GM20000 (cell line): ENCODE measurements at regions not wholly inside any gene's neighbourhood (a gene's known extent, or its start where the extent isn't known, plus 50 kb on each side); places are given as distances from the start of the nearest gene placed in this dataset.

Experiments used
- DNase-seq: peaks from one replicate; pipeline ENCODE4 v3.0.0; 2012; ENCODE audit warnings: low spot score
- CTCF ChIP-seq: IDR thresholded peaks from 2 replicates; pipeline ENCODE4 v1.5.1; 2012; ENCODE audit warnings: mild to moderate bottlenecking, control low read depth; ENCODE audit errors: extremely low read depth, missing control alignments

GRCh38 chr13:55361141-55361540 is 1779.6 kb upstream of the PRR20A start:
- TF ChIP-seq CTCF, result no peak
- no peak for DNase-seq

- no peak for DNase-seq
- TF ChIP-seq CTCF, result no peak
Measured at GRCh38 chr13:55366676-55367075, 1774.0 kb upstream of the PRR20A start.

GRCh38 chr13:55394470-55394869 is 1746.2 kb upstream of the PRR20A start:
- DNase-seq, result no peak
- TF ChIP-seq CTCF, result no peak

- TF ChIP-seq CTCF, result no peak
- no peak for DNase-seq
Measured at GRCh38 chr13:55402870-55403269, 1737.8 kb upstream of the PRR20A start.

GRCh38 chr13:55403887-55404487 is 1736.7 kb upstream of the PRR20A start:
- TF ChIP-seq CTCF, result no peak
- DNase-seq, result no peak

- no peak for TF ChIP-seq CTCF
- no peak for DNase-seq
Measured at GRCh38 chr13:55410398-55411330, 1730.1 kb upstream of the PRR20A start.

GRCh38 chr13:55418095-55418494 is 1722.6 kb upstream of the PRR20A start:
- no peak for DNase-seq
- TF ChIP-seq CTCF, result no peak
